Spleen (tissue), 11 donors: ENCODE measurements at regions not wholly inside any gene's neighbourhood (a gene's known extent, or its start where the extent isn't known, plus 50 kb on each side); places are given as distances from the start of the nearest gene placed in this dataset.

Experiments
- DNase-seq: peaks from one replicate; pipeline ENCODE4 v3.0.0-alpha.2; 2020
- H3K27ac ChIP-seq, 8 donors: fragments of 200-600 bp; sonication (generic) in 7 of 8; 1 replicate in 4 of 8; 2 replicates in 4 of 8; pipeline versions ENCODE4 v1.5.0 to v1.8.0; 2016 to 2021; ENCODE audit warnings: inconsistent platforms in 4 of 8, mild to moderate bottlenecking in 4 of 8, moderate library complexity in 1 of 8
- H3K27me3 ChIP-seq, 7 donors: fragments of 200-600 bp; sonication (generic) in 6 of 7; replicated peaks in 1 of 7; 1 replicate in 4 of 7; 2 replicates in 3 of 7; pipeline versions ENCODE4 v1.5.0 to v1.8.0; 2016 to 2021; ENCODE audit warnings: inconsistent platforms in 3 of 7, mild to moderate bottlenecking in 1 of 7
- H3K36me3 ChIP-seq, 6 donors: fragments of 200-600 bp; sonication (generic) in 5 of 6; 1 replicate in 4 of 6; 2 replicates in 2 of 6; pipeline versions ENCODE4 v1.5.0 to v1.8.0; 2016 to 2021; ENCODE audit warnings: inconsistent platforms in 2 of 6
- H3K4me1 ChIP-seq, 6 donors: fragments of 200-600 bp; sonication (generic) in 5 of 6; 1 replicate in 3 of 6; 2 replicates in 3 of 6; pipeline versions ENCODE4 v1.5.0 to v1.8.0; 2016 to 2021; ENCODE audit warnings: inconsistent platforms in 3 of 6
- H3K4me3 ChIP-seq, 8 donors: fragments of 200-600 bp; sonication (generic) in 7 of 8; 1 replicate in 4 of 8; 2 replicates in 4 of 8; pipeline versions ENCODE4 v1.5.0 to v1.8.0; 2016 to 2021; ENCODE audit warnings: inconsistent platforms in 4 of 8, mild to moderate bottlenecking in 4 of 8, moderate library complexity in 2 of 8
- H3K9me3 ChIP-seq, 8 donors: fragments of 200-600 bp; sonication (generic) in 7 of 8; 1 replicate in 4 of 8; 2 replicates in 4 of 8; pipeline versions ENCODE4 v1.5.0 to v1.8.0; 2016 to 2021; ENCODE audit warnings: inconsistent platforms in 4 of 8
- CTCF ChIP-seq, 11 experiments: fragments of 200-600 bp in 7 of 11; fragments of 450-650 bp in 4 of 11; sonication (generic) in 4 of 11; IDR thresholded peaks in 8 of 11; conservative IDR thresholded peaks in 3 of 11; 1 replicate in 7 of 11; 2 replicates in 4 of 11; pipeline versions ENCODE4 v1.4.0 to v1.8.0; 2016 to 2021; ENCODE audit warnings: antibody characterized with exemption in 11 of 11, inconsistent platforms in 4 of 11, mild to moderate bottlenecking in 1 of 11
- POLR2A ChIP-seq, 3 donors: fragments of 450-650 bp; IDR thresholded peaks; one replicate each; pipeline ENCODE4 v1.5.1; 2017; ENCODE audit warnings: antibody characterized with exemption in 3 of 3, mild to moderate bottlenecking in 1 of 3
- POLR2AphosphoS5 ChIP-seq, 3 donors: sonication (generic); formaldehyde crosslinking; IDR thresholded peaks; one replicate each; pipeline ENCODE4 v1.5.1; 2017; ENCODE audit warnings: antibody characterized with exemption in 3 of 3
- WGBS, 5 donors: extraction: QIAGEN DNeasy Blood & Tissue Kit in 3 of 5; methylation state at CpG; one replicate each; pipeline versions ENCODE4 v1.1.5 to v1.1.7; 2013 to 2018; 5-methylcytosine and 5-hydroxymethylcytosine counted together
- intact Hi-C: fragments of 100-400 bp; cut with DNase I; formaldehyde crosslinking; loops from one replicate; pipeline ENCODE4 v1.15.0; 2023; ENCODE audit warnings: low total_unique reads
- donor health status: healthy with polysubstance abuse.
- donor health status: DM: no; HTN: no; CAD: no; lungs with moderate emphysema.
- donor health status: DM: no; HTN: no; CAD: no.
- donor health status: Bipolar disorder and iron deficiency.
- donor health status: healthy.
- donor health status: DM: no; HTN: no; CAD: no.
- donor health status: DM: yes; HTN: yes; CAD: no.

GRCh38 chr3:46089237-46090011 is 62.1 kb upstream of the XCR1 start:
- WGBS, 5 donors = 37 to 70% (median 54%) methylated on average over 4 to 5 of the region's 5 CpGs
- Histone ChIP-seq H3K4me1 (peaks cover 21 to 78% (median 57%) of the 10 kb centered on the region in 6 donors), H3K27ac (peak overlapping the region; percentile 35 to 93 (median 88)), H3K9me3 (no peaks in the 10 kb centered on the region), H3K27me3 (no peaks in the 10 kb centered on the region), H3K36me3 (no peaks in the 10 kb centered on the region), H3K4me3 (peak overlapping the region in 1 of 8 donors; percentile 59)
- TF ChIP-seq POLR2AphosphoS5 (IDR thresholded peaks at IDR 0.05) (peak; percentile 61 to 82 (median 63)), POLR2A (IDR thresholded peaks at IDR 0.05) (no peak), CTCF (IDR thresholded peaks at IDR 0.05 in 8 of 11, conservative IDR thresholded peaks at IDR 0.05 in 3 of 11) (peak in 2 of 11 experiments; percentile 6 to 16)
- intact Hi-C loops = loop anchor here (5.0 kb wide), 1 partner anchor 118 kb away; the partner anchor contains the start of gene CCR1
- DNase-seq = peak; percentile 91

DNA sequence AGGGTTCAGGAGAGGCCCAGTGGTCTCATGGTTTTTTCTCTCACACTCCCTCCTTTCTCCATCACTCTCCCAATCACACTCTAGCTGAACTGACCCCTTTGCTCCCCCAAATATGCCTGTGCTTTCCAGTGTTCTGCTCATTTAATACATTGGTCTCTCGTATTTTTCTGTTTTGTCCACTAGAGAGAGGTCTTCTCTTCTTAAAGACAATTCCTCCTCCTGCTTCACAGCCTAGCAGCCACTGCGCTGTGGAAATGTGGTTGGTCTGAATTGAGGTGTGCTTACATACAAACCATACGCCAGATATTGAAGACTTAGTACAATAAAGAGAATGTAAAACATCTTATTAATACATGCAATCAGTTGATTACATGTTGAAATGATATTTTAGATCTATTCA is 60.6 kb upstream of the XCR1 start:
- Histone ChIP-seq H3K9me3 (no peaks in the 10 kb centered on the region), H3K27me3 (no peaks in the 10 kb centered on the region), H3K36me3 (no peaks in the 10 kb centered on the region), H3K4me3 (no peak overlapping the region), H3K4me1 (peaks cover 11 to 62% (median 41%) of the 10 kb centered on the region in 6 donors), H3K27ac (peak overlapping the region in 2 of 8 donors; percentile 90 to 93)
- no peak for DNase-seq
- WGBS, 5 donors = 49 to 63% (median 50%) methylated on average over 3 of the region's 3 CpGs
- TF ChIP-seq CTCF (IDR thresholded peaks at IDR 0.05 in 8 of 11, conservative IDR thresholded peaks at IDR 0.05 in 3 of 11) = peak in 7 of 11 experiments; percentile 22 to 53 (median 28)
- TF ChIP-seq POLR2AphosphoS5 (IDR thresholded peaks at IDR 0.05) = no peak
- intact Hi-C loops = no loop called here

DNA sequence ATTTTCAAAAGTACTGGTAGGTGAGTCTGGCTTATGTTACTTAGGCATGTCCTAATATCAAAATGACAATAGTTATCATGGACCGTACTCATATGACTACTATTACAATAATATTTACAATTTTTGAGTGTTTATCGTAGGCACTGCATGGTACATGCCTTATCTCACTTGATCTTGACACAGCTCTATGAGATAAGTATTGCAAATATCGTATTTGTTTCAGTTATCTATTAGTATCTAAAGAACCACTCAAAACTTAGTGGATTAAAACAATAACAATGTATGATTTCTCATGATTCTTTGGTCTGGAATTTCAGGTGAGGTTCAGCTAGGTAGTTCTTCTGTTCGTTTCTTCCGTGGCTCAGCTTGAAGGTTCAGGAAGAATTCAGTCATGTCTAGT is 59.7 kb upstream of the XCR1 start:
- no peak overlapping the region for H3K27ac ChIP-seq
- WGBS, 5 donors = 87 to 92% (median 90%) methylated on average over 5 of the region's 5 CpGs
- no peaks in the 10 kb centered on the region for H3K36me3 ChIP-seq
- no peak overlapping the region for H3K4me3 ChIP-seq
- H3K4me1 ChIP-seq = peaks cover 6 to 54% (median 33%) of the 10 kb centered on the region in 6 donors
- H3K27me3 ChIP-seq = no peaks in the 10 kb centered on the region
- DNase-seq = no peak
- intact Hi-C loops = no loop called here
- no peaks in the 10 kb centered on the region for H3K9me3 ChIP-seq
- TF ChIP-seq CTCF (IDR thresholded peaks at IDR 0.05 in 8 of 11, conservative IDR thresholded peaks at IDR 0.05 in 3 of 11) (no peak), POLR2A (IDR thresholded peaks at IDR 0.05) (no peak), POLR2AphosphoS5 (IDR thresholded peaks at IDR 0.05) (no peak)

- DNase-seq = no peak
- intact Hi-C loops = no loop called here
- no peaks in the 10 kb centered on the region for H3K27me3 ChIP-seq
- no peaks in the 10 kb centered on the region for H3K36me3 ChIP-seq
- H3K4me3 ChIP-seq = no peak overlapping the region
- H3K9me3 ChIP-seq = no peaks in the 10 kb centered on the region
- WGBS, 5 donors = 97 to 99% (median 97%) methylated on average over 4 of the region's 4 CpGs
- H3K4me1 ChIP-seq = peaks cover under 1 to 44% (median 23%) of the 10 kb centered on the region in 6 donors
- TF ChIP-seq CTCF (IDR thresholded peaks at IDR 0.05 in 8 of 11, conservative IDR thresholded peaks at IDR 0.05 in 3 of 11) (no peak), POLR2A (IDR thresholded peaks at IDR 0.05) (no peak), POLR2AphosphoS5 (IDR thresholded peaks at IDR 0.05) (no peak)
- H3K27ac ChIP-seq = peak overlapping the region in 3 of 8 donors; percentile 11 to 25 (median 11)
Observed at GRCh38 chr3:46086083-46086437, 58.8 kb upstream of the XCR1 start.
